NCI-H1048 (cell line): ENCODE measurements at regions not wholly inside any gene's neighbourhood (a gene's known extent, or its start where the extent isn't known, plus 50 kb on each side); places are given as distances from the start of the nearest gene placed in this dataset.

ENCODE experiments used
- DNase-seq: peaks from one replicate; lab custom pipeline; 2025; lab: John Stamatoyannopoulos, UW

DNA sequence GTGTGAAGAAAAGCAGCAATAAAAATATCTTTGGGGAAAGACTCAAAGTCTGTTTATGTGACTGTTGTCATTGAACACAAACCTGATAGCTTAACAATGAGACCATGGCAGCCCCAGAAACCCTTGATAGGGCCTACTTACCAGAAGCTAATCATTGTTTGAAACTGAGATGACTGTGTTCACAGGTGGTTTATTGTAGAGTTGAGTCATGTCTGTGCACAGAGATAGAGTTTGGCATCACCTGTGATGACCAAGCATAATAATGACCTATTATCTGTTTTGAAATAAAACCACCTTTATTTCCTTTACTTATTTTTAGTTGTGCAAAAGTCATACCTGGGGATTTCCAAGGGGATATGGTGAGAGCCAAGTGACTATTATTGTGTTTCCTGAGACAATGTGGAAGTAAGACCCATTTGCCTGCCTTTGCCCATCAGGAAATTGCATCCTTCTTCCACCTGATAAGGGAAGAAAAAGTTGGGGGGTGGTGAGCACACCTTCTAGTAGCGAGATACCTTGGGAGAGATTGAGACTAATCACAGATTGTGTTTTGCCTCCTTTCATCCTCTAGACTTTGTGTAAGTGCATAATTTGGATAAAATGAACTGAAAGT, 456.9 kb upstream of the JAG1 start:
- DNase-seq, result no peak

DNA sequence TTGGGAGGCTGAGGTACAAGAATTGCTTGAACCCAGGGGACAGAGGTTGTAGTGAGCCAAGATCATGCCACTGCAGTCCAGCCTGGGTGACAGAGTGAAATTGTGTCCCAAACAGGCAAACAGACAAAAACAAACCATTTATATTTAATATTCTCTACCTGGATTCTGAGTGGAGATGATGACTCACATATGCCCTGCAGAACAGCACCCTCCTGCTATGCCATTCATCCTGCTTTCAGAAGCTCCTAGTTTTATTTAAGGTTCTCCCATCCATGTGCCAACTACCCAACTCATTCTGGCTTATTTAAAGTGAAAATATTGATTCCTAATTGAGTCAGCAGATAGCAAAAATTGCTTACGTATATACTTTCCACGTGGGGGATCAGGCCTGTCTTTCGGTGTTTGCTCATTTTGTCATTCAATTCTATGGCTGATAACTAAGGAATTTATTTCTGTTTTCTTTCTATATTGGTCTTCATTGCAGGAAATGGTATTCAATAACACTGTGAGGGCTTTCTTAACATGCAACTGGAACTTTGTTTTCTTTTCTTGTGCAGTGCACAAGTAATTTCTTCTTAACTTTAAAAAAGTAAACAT, 459.1 kb upstream of the JAG1 start:
- no peak for DNase-seq

DNA sequence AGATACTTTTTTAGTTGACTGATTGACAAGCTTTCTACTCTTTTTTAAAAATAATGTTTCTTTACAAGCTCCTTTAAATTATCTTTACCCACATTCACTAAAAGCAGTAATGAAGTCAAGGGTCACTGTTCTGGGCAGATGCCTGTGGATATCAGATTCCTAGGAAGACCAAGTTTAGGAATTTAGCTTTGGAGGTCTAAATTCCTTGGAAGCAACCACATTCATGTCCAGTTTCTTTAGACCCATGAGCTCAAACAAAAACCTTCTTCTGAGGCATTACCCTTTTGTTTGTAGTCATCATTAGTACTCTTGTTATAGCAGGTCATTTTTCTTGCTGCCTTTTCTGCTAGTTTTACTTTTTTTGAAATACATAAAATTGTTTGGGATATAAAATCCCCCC, 462.9 kb upstream of the JAG1 start:
- DNase-seq, result no peak

DNA sequence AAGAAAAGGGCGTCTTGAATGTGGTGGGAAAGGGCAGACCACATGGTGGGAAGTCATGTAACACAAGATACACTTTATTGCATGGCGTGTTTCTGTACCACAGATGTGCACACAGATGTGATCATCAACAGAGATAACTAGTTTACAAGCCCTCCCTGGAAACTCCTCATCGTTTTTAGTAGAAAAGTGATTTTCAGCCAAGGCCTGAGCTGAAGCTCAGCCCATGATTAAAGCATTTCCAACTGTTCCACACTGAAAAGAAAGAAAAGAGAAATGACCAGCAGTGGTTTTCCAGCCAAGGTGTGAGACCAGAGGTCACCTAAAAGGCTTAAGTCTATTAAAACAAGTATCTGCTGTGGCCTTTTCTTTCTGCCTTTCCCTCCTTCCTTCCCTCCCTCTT, 463.9 kb upstream of the JAG1 start:
- DNase-seq, result no peak

DNA sequence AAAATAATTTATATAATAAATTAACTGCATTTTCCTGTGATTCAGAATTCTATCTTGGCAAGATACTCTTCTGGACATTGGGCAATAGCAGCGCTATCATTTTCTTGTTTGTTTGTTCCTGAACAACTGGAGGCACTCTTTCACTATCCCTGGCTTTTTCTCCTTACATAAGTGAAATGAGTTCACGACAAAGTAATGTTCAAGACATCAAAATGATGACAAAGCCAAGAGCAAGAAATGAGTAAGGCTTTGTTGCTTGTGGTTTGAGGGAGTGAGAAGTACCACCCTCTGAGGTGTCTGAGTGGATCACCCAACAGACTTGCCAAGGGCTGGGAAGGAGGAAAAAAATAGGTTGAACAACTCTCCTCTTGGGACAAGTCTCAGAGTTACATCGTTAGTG, 466.6 kb upstream of the JAG1 start:
- DNase-seq, result no peak

DNA sequence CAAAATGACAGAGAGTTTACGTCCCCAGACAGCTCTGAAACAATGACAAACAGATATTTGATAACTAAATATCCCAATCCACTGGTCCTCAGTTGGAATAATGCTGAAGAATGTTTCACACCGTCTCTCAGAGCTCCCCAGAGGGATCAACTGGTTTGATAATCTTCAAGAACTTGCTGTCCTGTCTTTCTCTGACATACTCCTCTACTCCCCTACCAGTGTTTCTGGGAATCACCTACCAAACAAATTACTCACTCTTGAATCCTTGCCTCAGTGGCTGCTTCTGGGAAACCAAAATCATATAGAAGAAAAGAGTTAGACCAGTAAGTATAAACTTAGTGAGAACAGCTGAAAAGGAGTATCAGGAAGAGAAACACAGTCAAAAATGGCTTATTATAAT, 469.7 kb upstream of the JAG1 start:
- DNase-seq, result no peak

DNA sequence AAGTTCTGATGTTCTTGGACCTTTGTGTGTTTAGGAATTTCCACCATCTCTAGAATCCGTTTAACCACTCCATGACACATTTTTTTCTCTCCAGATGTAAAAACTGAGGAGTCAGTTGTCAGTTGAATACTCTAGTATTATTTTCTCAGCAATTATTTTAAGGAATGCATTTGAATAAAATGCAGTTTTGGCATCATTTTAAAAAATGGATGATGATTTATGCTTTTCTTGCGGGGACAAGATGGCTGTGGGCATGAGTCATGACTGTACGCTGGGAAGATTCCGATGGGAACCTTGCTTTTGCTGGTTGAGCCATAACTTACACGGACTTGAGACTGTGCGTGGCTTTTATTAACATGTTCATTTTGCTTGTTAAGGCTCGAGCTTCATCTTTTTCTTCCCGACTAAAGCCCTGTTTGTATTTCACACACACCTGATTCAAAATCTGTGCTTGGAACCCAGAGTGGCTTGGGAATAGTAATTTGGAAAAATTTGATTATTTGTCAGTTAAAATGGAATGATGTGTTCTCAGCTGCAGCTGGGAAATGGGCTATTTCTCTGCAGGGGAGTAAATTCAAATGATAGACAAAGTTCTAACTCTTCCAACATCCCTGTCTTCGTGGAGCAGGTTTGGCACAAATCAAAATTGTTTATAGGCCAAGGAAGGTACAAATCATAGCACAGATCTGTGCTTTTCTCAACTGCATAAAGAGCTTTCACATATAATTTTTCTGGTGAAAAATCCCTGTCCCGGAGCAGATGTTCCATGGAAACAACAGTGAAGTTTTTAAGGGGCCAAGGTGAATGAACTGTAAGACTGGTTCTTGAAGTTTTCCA, 470.5 kb upstream of the JAG1 start:
- DNase-seq, result no peak

DNA sequence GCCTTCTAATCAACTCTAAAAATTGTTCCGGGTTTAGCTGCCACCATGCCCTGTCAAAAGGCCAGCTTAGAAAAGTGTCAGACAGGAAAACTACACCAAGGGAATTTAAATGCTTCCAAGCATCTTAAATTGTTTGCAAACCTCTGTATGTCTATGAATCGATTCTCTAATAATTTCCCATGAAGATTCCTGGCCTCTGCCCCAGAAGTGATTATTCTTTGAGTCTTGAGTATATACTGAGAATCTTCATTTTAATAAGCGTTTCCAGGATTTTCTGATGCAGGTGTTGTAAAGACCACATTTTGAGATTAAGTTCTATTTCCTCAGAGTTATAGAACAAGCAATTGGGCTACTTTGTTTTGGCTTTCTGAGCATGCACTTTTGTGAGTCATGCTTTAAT, 471.8 kb upstream of the JAG1 start:
- no peak for DNase-seq

DNA sequence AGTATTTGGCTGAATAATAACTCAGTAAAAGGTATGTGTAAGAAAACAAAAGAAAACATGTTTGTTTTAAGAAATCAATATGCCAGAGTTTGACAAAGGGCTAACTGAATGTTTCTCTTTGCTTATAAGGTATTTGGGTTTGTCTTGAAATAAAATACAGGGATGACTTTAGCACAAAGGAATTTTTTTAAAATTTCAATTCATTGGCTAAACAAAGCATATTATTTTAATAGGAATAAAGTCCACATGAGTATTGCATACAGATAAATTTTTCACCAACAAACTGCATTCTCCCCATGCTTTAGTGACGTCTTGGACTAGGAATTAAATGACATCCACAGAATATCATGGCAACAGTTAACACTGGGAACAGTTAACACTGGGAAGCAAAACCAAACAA, 480.0 kb upstream of the JAG1 start:
- no peak for DNase-seq

DNA sequence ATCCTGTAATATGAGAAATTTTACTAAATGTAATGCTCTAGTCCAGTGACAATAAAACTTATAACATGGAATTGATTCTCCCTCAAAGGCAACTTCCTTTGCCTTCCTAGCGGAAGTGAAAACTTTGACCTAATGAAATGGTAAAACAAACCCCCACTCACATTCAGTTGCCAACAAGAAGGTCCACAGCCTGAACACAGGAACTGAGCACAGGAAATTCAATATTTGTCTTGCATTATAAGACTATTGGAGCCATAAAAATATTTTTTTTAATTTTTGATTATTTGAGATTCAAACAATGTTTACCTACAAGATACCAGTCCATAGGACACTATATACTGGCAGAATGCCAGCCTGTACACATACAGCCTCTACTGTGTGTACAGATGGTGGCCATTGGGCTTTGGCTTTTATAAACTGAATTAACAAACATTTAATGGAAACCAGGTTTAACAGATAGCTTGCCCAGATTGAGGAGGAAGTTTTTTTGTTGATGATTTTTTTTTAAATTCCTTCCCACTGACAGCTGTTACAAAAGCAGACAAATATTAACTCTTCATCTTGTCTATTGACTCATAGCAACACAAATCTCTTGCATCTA, 481.5 kb upstream of the JAG1 start:
- no peak for DNase-seq

DNA sequence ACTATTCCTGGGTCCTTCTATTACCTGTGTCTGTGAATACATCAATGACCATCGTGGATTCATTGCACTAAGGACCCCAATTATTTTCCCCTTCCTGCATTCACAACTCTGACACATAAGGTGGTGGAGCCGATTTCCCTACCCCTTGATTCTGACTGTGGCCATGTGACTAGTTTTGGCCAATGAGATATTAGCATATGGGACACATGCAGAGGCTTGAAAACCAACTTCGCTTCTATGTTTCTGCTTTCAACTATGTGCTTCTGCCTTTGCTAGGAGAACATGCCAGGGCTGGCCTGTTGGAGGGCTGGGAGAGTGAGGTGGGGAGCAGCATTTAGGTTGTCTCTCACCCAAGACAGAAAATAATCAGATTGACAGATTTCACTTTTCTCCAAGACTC, 483.1 kb upstream of the JAG1 start:
- DNase-seq, result no peak

DNA sequence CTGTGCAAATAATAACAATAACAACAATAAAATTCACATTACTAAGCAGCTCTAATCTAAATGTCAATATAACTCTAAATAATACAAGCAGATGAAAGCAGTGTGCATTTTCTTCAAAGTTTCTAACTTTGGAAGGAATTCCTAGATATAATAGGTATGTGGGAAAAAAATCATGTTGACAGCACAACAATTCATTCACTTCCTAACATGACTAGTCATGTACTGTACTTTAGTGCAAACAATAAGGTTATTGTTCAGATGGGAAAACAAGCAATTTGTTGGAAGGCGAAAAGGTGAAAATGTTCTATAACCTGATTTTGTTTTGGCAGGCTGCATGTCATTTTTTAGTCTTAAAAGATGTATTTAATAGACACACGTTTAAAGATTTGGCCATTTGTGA, 484.3 kb upstream of the JAG1 start:
- DNase-seq, result no peak

DNA sequence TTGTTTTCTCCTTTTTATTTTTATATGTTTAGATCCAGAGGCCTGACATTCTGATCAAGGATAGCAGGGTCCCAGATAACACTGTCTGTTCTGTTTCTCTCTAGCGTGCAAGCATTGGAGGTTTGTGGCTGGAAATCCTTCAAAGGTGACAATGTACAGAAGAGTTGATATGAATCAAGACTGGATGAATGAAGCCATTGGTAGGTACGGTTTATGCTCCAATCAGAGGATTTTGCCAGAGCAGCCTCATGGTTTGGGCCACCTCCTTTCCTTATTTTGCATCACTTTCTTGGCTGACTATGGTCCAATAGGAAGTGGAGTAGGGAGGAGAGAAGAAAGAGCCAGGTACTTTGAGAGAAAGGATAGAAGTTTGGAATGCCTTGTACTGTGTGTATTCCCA, 484.8 kb upstream of the JAG1 start:
- no peak for DNase-seq

DNA sequence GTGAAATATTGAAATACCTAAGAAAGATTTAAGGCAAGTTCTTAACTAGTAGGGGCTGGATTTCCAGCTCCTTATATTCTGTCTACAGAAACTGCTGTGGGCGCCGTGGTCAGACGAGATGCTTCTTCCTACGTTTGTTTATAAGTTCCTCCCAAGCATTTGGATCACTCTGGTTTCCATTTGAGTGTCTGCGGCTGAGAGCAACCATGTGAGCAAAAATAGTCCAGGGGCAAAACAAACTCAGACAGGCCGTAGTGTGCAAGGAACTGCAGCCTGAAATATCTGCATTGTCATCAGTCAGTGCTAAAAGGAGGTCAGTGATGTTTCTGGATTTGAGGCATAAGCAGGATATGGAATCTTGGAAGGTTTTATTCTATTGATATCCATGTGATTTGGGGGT, 485.9 kb upstream of the JAG1 start:
- no peak for DNase-seq

DNA sequence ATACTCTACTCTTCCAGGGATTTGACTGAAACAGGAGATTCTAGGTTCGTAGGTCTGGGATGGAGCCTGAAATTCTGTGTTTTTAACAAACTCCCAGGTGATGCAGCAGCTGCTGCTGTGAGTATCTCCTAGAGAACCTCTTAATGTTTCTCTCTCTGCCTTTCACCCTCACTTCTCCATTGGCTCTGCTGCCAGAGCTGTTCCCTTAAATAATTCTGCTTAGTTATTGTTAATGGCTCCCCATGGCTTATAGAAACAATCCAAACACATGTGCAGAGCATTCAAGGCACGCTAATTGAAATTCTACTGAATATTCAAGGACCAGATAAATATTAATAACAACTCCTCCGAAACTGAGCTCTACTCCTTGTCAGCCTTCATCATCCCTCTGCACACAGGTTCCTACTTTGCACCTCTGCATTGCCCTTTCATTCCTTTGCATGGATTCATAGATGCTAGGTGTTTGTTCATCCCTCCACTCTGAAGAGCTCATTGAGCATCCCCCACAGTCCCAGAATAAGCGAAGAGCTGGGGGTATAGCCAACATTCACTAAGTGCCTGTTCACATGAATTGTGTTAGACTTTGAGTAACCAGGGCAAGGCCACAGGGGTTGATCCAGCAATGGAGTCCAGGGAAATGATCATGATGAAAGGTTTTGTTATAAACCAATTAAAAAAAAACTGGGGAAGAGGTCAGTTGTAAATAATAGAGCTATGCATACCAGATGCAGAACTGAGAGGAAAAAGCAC, 488.4 kb upstream of the JAG1 start:
- DNase-seq, result no peak

DNA sequence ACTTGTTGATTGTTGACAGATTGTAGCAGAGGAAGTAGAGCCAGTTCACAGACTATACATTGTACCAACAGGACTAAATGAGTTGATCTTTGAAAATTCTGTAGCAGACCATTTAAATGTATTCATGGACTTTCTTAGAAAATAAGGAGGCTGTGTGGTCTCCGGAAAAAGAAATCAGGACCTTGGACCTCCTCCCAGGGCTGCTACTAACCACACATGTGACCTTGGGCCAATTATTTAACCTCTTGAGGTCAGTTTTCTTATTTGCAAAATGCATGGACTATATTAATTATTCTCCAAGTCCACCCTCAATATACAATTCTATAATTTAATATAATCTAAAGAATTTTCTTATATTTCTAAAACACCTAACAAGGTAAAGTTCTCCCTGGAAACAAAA, 492.0 kb upstream of the JAG1 start:
- no peak for DNase-seq

DNA sequence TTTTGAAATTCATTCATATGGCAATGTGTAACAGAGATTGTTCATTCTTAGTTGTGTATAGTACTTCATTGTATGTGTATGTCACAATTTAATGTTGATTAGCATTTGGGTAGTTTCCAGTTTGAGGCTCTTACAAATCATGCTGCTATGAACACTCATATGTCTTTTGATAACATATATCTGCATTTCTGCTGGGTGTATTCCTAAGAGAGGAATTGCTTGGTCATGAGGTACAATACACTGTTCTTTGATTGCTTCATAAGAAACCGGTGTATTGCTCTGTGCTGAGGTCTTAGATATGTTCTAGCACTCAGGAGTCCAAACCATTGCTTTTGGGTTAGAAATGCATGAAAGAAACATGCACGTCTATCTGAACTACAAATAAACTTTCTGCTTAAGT, 492.9 kb upstream of the JAG1 start:
- DNase-seq, result no peak

DNA sequence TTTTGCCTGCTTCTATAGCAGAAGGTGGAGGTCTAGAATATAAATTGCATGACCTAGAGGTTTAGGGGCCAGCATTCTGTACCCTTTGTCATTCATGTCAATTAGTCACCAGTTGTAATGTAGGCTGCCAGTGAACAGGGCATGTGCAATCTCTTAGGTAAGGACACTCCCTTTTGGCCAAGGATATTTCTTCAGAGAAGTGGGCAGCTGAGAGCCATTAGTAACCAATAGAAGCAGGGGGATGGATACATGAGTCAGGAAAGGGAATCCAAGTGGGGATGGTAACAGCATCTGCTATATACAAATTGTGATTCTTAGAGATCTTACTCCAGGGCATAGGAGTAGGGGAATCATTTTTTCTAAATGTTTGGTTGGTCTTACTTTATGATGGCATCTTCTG, 494.2 kb upstream of the JAG1 start:
- DNase-seq, result no peak

DNA sequence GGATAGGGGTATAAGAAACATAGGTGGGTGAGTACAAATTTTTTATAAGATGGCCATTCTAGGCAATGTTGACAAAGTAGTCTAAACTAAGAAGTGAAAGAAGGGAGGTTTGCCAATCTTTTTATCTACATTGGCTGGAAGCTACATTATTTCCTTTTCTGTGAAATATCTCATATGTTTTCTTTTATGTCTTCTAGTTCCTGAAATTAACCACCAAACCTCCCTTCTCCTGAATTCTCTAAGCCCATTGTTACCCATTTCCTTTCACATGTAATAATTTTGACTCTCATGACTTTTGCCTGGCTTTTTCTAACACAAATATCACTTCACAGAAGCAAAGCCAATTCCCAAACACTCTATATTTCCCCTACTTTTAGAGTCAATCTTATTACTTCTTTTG, 496.2 kb upstream of the JAG1 start:
- DNase-seq, result no peak

DNA sequence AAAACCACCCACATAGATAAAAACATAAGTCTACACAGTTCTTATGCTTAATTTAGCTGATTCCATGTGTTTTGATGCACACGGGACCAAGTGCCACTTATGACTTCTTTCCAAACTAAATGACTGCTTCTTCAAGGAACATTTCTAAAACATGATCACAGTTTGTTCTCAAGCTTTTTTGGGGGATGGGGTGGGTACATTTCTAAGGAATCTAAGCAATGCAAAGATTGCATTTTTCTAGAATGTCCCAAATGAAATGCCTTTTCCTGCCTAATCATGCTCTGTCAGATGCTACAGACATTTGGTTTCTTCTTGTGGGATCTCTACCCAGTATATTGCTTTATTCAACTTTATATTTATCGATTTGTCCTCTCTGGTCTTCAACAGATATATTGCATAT, 496.8 kb upstream of the JAG1 start:
- DNase-seq, result no peak

DNA sequence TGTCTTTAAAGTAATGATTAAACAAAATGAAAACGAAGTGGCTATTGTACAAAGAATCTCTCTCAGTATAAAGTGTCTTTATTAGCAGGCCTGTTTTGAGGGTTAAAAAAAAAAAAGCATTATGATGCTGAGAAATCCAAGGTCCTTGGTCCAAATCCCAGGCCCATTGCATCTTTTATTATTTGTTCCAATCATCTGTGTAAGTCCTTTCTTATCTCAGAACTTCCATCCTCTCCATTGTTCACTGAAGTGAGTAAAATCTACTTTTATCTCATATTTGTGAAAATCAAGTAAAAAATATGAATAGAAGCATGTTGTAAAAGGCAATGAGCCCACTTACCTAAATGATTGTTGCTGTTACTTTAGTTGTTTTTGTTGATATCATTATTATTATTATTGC, 499.1 kb upstream of the JAG1 start:
- DNase-seq, result no peak

DNA sequence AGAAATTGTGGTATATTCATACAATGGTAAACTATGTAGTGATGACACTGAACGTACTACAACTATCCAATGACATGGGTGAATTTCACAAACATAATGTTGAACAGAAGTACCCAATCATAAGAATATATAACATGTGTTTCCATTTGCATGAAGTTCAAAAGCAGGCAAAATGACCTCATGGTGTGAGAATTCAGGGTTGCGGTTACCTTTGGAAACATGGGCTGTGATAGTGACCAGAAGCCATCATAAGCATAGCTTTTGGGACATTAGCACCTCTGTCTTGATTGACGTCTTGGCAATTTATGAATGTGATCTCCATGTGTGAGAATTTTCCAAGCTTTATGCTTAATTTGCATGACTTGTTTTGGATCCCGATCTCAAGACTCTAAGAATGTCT, 500.1 kb upstream of the JAG1 start:
- DNase-seq, result no peak

DNA sequence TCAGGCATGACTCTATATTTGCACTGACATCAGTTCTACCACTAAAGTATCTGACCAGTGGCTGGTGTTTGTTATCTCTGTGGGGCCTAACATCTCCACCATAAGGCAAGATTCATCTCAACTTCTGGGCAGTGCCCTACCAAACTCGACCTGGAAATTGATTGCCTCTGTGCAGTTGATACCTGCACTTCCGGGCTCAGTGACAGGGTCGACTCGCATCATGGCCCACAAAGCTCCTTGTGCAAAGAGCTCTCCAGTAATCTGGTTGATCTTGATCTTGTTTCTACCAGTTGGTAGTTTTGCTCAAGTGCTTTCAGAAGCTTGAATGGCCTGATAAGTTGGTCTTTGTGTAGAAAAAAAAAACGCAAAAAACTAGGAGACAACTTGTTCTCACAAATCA, 501.1 kb upstream of the JAG1 start:
- no peak for DNase-seq
